Adrenal gland (tissue), 9 donors: ENCODE measurements at regions not wholly inside any gene's neighbourhood (a gene's known extent, or its start where the extent isn't known, plus 50 kb on each side); places are given as distances from the start of the nearest gene placed in this dataset.

Experiments
- DNase-seq, 7 donors: peaks; one replicate each; pipeline ENCODE4 v3.0.0-alpha.2; 2019 to 2020
- H3K27ac ChIP-seq, 5 donors: fragments of 200-600 bp; sonication (generic) in 4 of 5; 1 replicate in 3 of 5; 2 replicates in 2 of 5; pipeline versions ENCODE4 v1.5.1 to v1.8.0; 2016 to 2020; ENCODE audit warnings: mild to moderate bottlenecking in 1 of 5
- H3K27me3 ChIP-seq: fragments of 200-600 bp; 2 replicates; pipeline ENCODE4 v1.8.0; 2021
- H3K36me3 ChIP-seq, 2 donors: fragments of 200-600 bp; replicated peaks in 1 of 2; 1 replicate in 1 of 2; 2 replicates in 1 of 2; pipeline versions ENCODE4 v1.5.1 to v1.8.0; 2018 to 2022
- H3K4me1 ChIP-seq, 2 donors: fragments of 200-600 bp; replicated peaks in 1 of 2; 1 replicate in 1 of 2; 2 replicates in 1 of 2; pipeline versions ENCODE4 v1.5.1 to v1.8.0; 2018 to 2021
- H3K4me3 ChIP-seq, 4 donors: fragments of 200-600 bp; sonication (generic) in 3 of 4; one replicate each; pipeline ENCODE4 v1.5.1; 2016 to 2018
- H3K9me3 ChIP-seq, 3 donors: fragments of 200-600 bp; sonication (generic) in 1 of 3; replicated peaks in 1 of 3; 1 replicate in 2 of 3; 2 replicates in 1 of 3; pipeline versions ENCODE4 v1.5.1 to v1.8.0; 2016 to 2021
- CTCF ChIP-seq, 6 experiments: fragments of 450-650 bp in 4 of 6; fragments of 200-600 bp in 2 of 6; sonication (generic) in 1 of 6; IDR thresholded peaks; 1 replicate in 5 of 6; 2 replicates in 1 of 6; pipeline versions ENCODE4 v1.5.1 to v1.8.0; 2016 to 2021; ENCODE audit warnings: antibody characterized with exemption in 6 of 6, mild to moderate bottlenecking in 2 of 6, moderate library complexity in 1 of 6
- POLR2A ChIP-seq, 2 donors: fragments of 450-650 bp; IDR thresholded peaks; one replicate each; pipeline ENCODE4 v1.6.1; 2017; ENCODE audit warnings: antibody characterized with exemption in 2 of 2, mild to moderate bottlenecking in 2 of 2, moderate library complexity in 1 of 2
- WGBS, 4 donors: extraction: QIAGEN DNeasy Blood & Tissue Kit in 2 of 4; methylation state at CpG; one replicate each; pipeline versions ENCODE4 v1.1.5 to v1.1.7; 2013 to 2017; 5-methylcytosine and 5-hydroxymethylcytosine counted together
- intact Hi-C, 2 donors: fragments of 100-400 bp; cut with DNase I; formaldehyde crosslinking; loops; one replicate each; pipeline versions ENCODE4 v1.14.1 to v1.15.0; 2022 to 2023
- donor health status: healthy with polysubstance abuse.
- donor health status: Bipolar disorder and iron deficiency.
- donor health status: DM: yes; HTN: yes; CAD: no.
- donor health status: DM: no; HTN: no; CAD: no.
- donor health status: DM: no; HTN: no; CAD: no.

GRCh38 chrX:16240968-16241367, 73.7 kb downstream of the MAGEB17 start:
- Histone ChIP-seq H3K27me3 (peaks cover 22% of the 10 kb centered on the region), H3K4me3 (no peak overlapping the region), H3K36me3 (no peaks in the 10 kb centered on the region), H3K27ac (no peak overlapping the region), H3K9me3 (no peaks in the 10 kb centered on the region), H3K4me1 (no peaks in the 10 kb centered on the region)
- DNase-seq: no peak
- no peak for TF ChIP-seq CTCF (IDR thresholded peaks at IDR 0.05)
- no peak for TF ChIP-seq POLR2A (IDR thresholded peaks at IDR 0.05)
- intact Hi-C loops: no loop called here

- DNase-seq: no peak
- Histone ChIP-seq H3K9me3 (no peaks in the 10 kb centered on the region), H3K4me1 (no peaks in the 10 kb centered on the region), H3K36me3 (no peaks in the 10 kb centered on the region), H3K4me3 (no peak overlapping the region), H3K27ac (no peak overlapping the region), H3K27me3 (no peaks in the 10 kb centered on the region)
- WGBS, 4 donors: 67 to 75% (median 70%) methylated on average over 1 of the region's 1 CpG
- TF ChIP-seq POLR2A (IDR thresholded peaks at IDR 0.05) (no peak), CTCF (IDR thresholded peaks at IDR 0.05) (no peak)
- intact Hi-C loops: no loop called here
Observed at GRCh38 chrX:16250296-16250695, 83.0 kb downstream of the MAGEB17 start.

GRCh38 chrX:16251782-16252181, 84.5 kb downstream of the MAGEB17 start:
- no peak for DNase-seq
- Histone ChIP-seq H3K4me1 (no peaks in the 10 kb centered on the region), H3K27ac (no peak overlapping the region), H3K9me3 (no peaks in the 10 kb centered on the region), H3K4me3 (no peak overlapping the region), H3K27me3 (no peaks in the 10 kb centered on the region), H3K36me3 (no peaks in the 10 kb centered on the region)
- TF ChIP-seq CTCF (IDR thresholded peaks at IDR 0.05) (no peak), POLR2A (IDR thresholded peaks at IDR 0.05) (no peak)
- intact Hi-C loops: no loop called here
- WGBS, 4 donors: 73 to 81% (median 80%) methylated on average over 4 of the region's 4 CpGs

GRCh38 chrX:16258882-16259281, 91.6 kb downstream of the MAGEB17 start:
- TF ChIP-seq CTCF (IDR thresholded peaks at IDR 0.05): no peak
- Histone ChIP-seq H3K27me3 (peaks cover 13% of the 10 kb centered on the region), H3K9me3 (no peaks in the 10 kb centered on the region), H3K36me3 (no peaks in the 10 kb centered on the region), H3K4me3 (no peak overlapping the region), H3K4me1 (no peaks in the 10 kb centered on the region), H3K27ac (no peak overlapping the region)
- intact Hi-C loops: no loop called here
- 33 to 59% (median 43%) methylated on average over 3 to 4 of the region's 4 CpGs for WGBS, 4 donors
- no peak for DNase-seq
